K562 (cell line): ENCODE measurements at regions not wholly inside any gene's neighbourhood (a gene's known extent, or its start where the extent isn't known, plus 50 kb on each side); places are given as distances from the start of the nearest gene placed in this dataset.

Experiments used
- ATAC-seq: fragments of 200-7000 bp; cut with Tn5 transposase; 3 replicates; pipeline ENCODE4 v1.9.1; 2020; ENCODE audit warnings: moderate library complexity
- BruUV-seq: library from RNA; stranded (reverse); fragments of 400-500 nt; replicated peaks from 2 replicates; lab custom pipeline; 2021; lab: Mats Ljungman, UMichigan
- CTCF ChIA-PET: fragments of 300-600 bp; formaldehyde crosslinking; extraction: SDS; loops from one replicate; lab custom pipeline; 2021; ENCODE audit warnings: low intra/inter-chr PET ratio; lab: Yijun Ruan, JAX
- POLR2A ChIA-PET: fragments of 300-600, 350-650 bp; sonication (Branson Sonifier 250); formaldehyde crosslinking; extraction: SDS; loops from one replicate; lab custom pipeline; 2021; ENCODE audit warnings: antibody characterized with exemption, inconsistent platforms; lab: Yijun Ruan, JAX
- DNase-seq, 4 experiments: peaks; one replicate each; pipeline versions ENCODE4 v3.0.0 to v3.0.0-alpha.2; 2011 to 2018; ENCODE audit warnings: low spot score in 3 of 4, mixed read lengths in 3 of 4; ENCODE audit errors: extremely low read depth in 1 of 4
- FAIRE-seq: peaks from 2 replicates; lab custom pipeline; 2011; peaks lifted over from hg19 to GRCh38; lab: Jason Lieb, UNC
- H2AFZ ChIP-seq: 2 replicates; pipeline ENCODE4 v1.6.0; 2011; ENCODE audit warnings: low read depth, low read length, control low read depth, inconsistent platforms
- H3K27ac ChIP-seq: fragments of 200-600 bp; 3 replicates; pipeline ENCODE4 v1.8.0; 2011; ENCODE audit warnings: low read depth, mild to moderate bottlenecking, control low read depth, inconsistent platforms, low read length, moderate library complexity, mixed read lengths; ENCODE audit errors: extremely low read depth
- H3K27me3 ChIP-seq, 2 experiments: fragments of 300-600 bp in 1 of 2; 2 replicates in 1 of 2; 3 replicates in 1 of 2; pipeline versions ENCODE4 v1.6.0 to v1.8.0; 2011; ENCODE audit warnings: inconsistent platforms in 2 of 2, low read length in 2 of 2, mild to moderate bottlenecking in 1 of 2, mixed read lengths in 1 of 2, moderate library complexity in 1 of 2; ENCODE audit not compliant: control insufficient read depth in 2 of 2, insufficient read depth in 2 of 2
- H3K36me3 ChIP-seq: fragments of 300-600 bp; 3 replicates; pipeline ENCODE4 v1.8.0; 2011; ENCODE audit warnings: mild to moderate bottlenecking, low read length, inconsistent platforms; ENCODE audit not compliant: control insufficient read depth, insufficient read depth
- H3K4me1 ChIP-seq, 2 experiments: fragments of 200-600 bp in 1 of 2; replicated peaks in 1 of 2; 2 replicates in 1 of 2; 3 replicates in 1 of 2; pipeline versions ENCODE4 v1.5.1 to v1.8.0; 2011; ENCODE audit warnings: inconsistent platforms in 2 of 2, low read length in 2 of 2, mild to moderate bottlenecking in 1 of 2, mixed read lengths in 1 of 2, moderate library complexity in 1 of 2; ENCODE audit not compliant: control insufficient read depth in 2 of 2, insufficient read depth in 2 of 2
- H3K4me2 ChIP-seq: 2 replicates; pipeline ENCODE4 v1.6.1; 2011; ENCODE audit warnings: low read length, control low read depth, inconsistent platforms, mixed read lengths; ENCODE audit not compliant: insufficient read depth
- H3K4me3 ChIP-seq: fragments of 200-600 bp; sonication (generic), shearing (Covaris generic); 2 replicates; pipeline ENCODE4 v1.5.1; 2016; ENCODE audit warnings: control low read depth, inconsistent platforms
- H3K79me2 ChIP-seq: fragments of 200-600 bp; 3 replicates; pipeline ENCODE4 v1.8.0; 2011; ENCODE audit warnings: low read length, inconsistent platforms; ENCODE audit not compliant: control insufficient read depth, insufficient read depth
- H3K9ac ChIP-seq, 2 experiments: 2 replicates each; pipeline versions ENCODE4 v1.6.0 to v1.6.1; 2011; ENCODE audit warnings: low read depth in 2 of 2, low read length in 2 of 2, control low read depth in 1 of 2, inconsistent platforms in 1 of 2, mild to moderate bottlenecking in 1 of 2, mixed read lengths in 1 of 2; ENCODE audit not compliant: insufficient read depth in 1 of 2
- H3K9me1 ChIP-seq: one replicate; pipeline ENCODE4 v1.6.0; 2011; ENCODE audit warnings: inconsistent platforms, mild to moderate bottlenecking, low read length, moderate library complexity; ENCODE audit not compliant: control insufficient read depth, insufficient read depth
- H3K9me3 ChIP-seq: replicated peaks from 2 replicates; pipeline ENCODE4 v1.5.1; 2011; ENCODE audit warnings: low read depth, low read length, inconsistent platforms; ENCODE audit not compliant: control insufficient read depth, insufficient read depth
- H4K20me1 ChIP-seq: replicated peaks from 2 replicates; pipeline ENCODE4 v1.6.1; 2011; ENCODE audit warnings: low read length, inconsistent platforms, mixed read lengths; ENCODE audit not compliant: control insufficient read depth, insufficient read depth
- ARID1B ChIP-seq: fragments of 450-650 bp; IDR thresholded peaks from 2 replicates; pipeline ENCODE4 v1.6.1; 2016; ENCODE audit warnings: antibody characterized with exemption, mild to moderate bottlenecking, inconsistent platforms
- CCNT2 ChIP-seq: IDR thresholded peaks from 2 replicates; pipeline ENCODE4 v1.6.1; 2011; ENCODE audit warnings: borderline replicate concordance, low read depth, mild to moderate bottlenecking, moderate library complexity, mixed read lengths, low read length; ENCODE audit not compliant: insufficient read length; ENCODE audit errors: extremely low read depth
- GATA2 ChIP-seq: sonication (generic); formaldehyde crosslinking; IDR thresholded peaks from 2 replicates; pipeline ENCODE4 v1.4.0; 2020; ENCODE audit warnings: mild to moderate bottlenecking, missing genetic modification reagents
- HDAC6 ChIP-seq: IDR thresholded peaks from 2 replicates; pipeline ENCODE4 v1.6.1; 2012; ENCODE audit warnings: low read depth, mild to moderate bottlenecking, control low read depth, inconsistent platforms, low read length, moderate library complexity
- ID3 ChIP-seq, 2 experiments: fragments of 250-450 bp in 1 of 2; fragments of 450-650 bp in 1 of 2; sonication (Bioruptor Pico) in 1 of 2; IDR thresholded peaks; 2 replicates each; pipeline versions ENCODE4 v1.6.1 to v1.8.0; 2016 to 2021; ENCODE audit warnings: mild to moderate bottlenecking in 2 of 2, moderate library complexity in 2 of 2, missing compliant biosample characterization in 1 of 2, missing genetic modification characterization in 1 of 2
- KDM5B ChIP-seq: fragments of 200-600 bp; sonication (generic); IDR thresholded peaks from 2 replicates; pipeline ENCODE4 v1.6.1; 2012; ENCODE audit warnings: low read depth, mild to moderate bottlenecking, moderate library complexity, low read length, control low read depth, inconsistent platforms; ENCODE audit not compliant: insufficient replicate concordance
- KLF13 ChIP-seq: fragments of 450-650 bp; IDR thresholded peaks from 2 replicates; pipeline ENCODE4 v1.6.1; 2016; ENCODE audit warnings: missing genetic modification characterization, low read depth, mild to moderate bottlenecking, missing compliant biosample characterization, moderate library complexity, borderline replicate concordance
- NR2F6 ChIP-seq: fragments of 450-650 bp; formaldehyde crosslinking; IDR thresholded peaks from 2 replicates; pipeline ENCODE4 v1.4.0; 2020; ENCODE audit warnings: mild to moderate bottlenecking
- PKNOX1 ChIP-seq: fragments of 450-650 bp; IDR thresholded peaks from 2 replicates; pipeline ENCODE4 v1.6.1; 2016
- POLR3G ChIP-seq: IDR thresholded peaks from 2 replicates; pipeline ENCODE4 v1.6.1; 2011; ENCODE audit not compliant: insufficient read length, insufficient replicate concordance; ENCODE audit errors: extremely low read depth
- RNF2 ChIP-seq: sonication (generic); IDR thresholded peaks from 2 replicates; pipeline ENCODE4 v1.6.1; 2016
- WGBS: fragments of 100-300 bp; shearing (Covaris generic); methylation state at CpG from one replicate; pipeline ENCODE4 v1.1.6; 2016; ENCODE audit warnings: low coverage, mixed read lengths; ENCODE audit not compliant: insufficient coverage; ENCODE audit errors: missing lambda C conversion rate; 5-methylcytosine and 5-hydroxymethylcytosine counted together
- in situ Hi-C: fragments of 300-500 bp; cut with MboI; formaldehyde crosslinking; loops from 4 replicates; pipeline ENCODE4 v1.15.0; 2018; ENCODE audit warnings: inconsistent platforms, mixed read lengths
- intact Hi-C: fragments of 100-400 bp; cut with micrococcal nuclease; formaldehyde crosslinking; loops from 2 replicates; pipeline ENCODE4 v1.14.2; 2022

- H3K36me3 ChIP-seq: no peaks in the 10 kb centered on the region
- no peaks in the 10 kb centered on the region for H3K4me1 ChIP-seq
- no peaks in the 10 kb centered on the region for H3K27me3 ChIP-seq
- intact Hi-C loops (no loop called here), in situ Hi-C loops (no loop called here)
- ChIA-PET CTCF (no interaction called here), POLR2A (no interaction called here)
- H2AFZ ChIP-seq: no peak overlapping the region
- no peak overlapping the region for H3K27ac ChIP-seq
- no peaks in the 10 kb centered on the region for H3K9me3 ChIP-seq
- no peaks in the 10 kb centered on the region for H3K9me1 ChIP-seq
- no peak for TF ChIP-seq CCNT2
- TF ChIP-seq RNF2: no peak
- no peak for TF ChIP-seq GATA2 (CRISPR knock-in tag)
- TF ChIP-seq HDAC6: no peak
- no peak for TF ChIP-seq KDM5B
- TF ChIP-seq PKNOX1: no peak
- TF ChIP-seq ARID1B: no peak
- no peak for TF ChIP-seq KLF13 (tag)
- TF ChIP-seq ID3 (CRISPR knock-in tag; IDR thresholded peaks at IDR 0.05): no peak
- TF ChIP-seq ID3 (tag; IDR thresholded peaks at IDR 0.05): no peak
- TF ChIP-seq NR2F6 (CRISPR knock-in tag): no peak
- TF ChIP-seq POLR3G: no peak
- H3K4me2 ChIP-seq: no peak overlapping the region
- WGBS: 4% methylated on average over 6 of the region's 7 CpGs
- no peaks in the 10 kb centered on the region for H4K20me1 ChIP-seq
- DNase-seq (no peak), ATAC-seq (no peak), FAIRE-seq (no peak)
- BruUV-seq: no TSS peak
- H3K79me2 ChIP-seq: no peaks in the 10 kb centered on the region
- H3K4me3 ChIP-seq: no peak overlapping the region
- no peak overlapping the region for H3K9ac ChIP-seq
These were observed 334.3 kb upstream of the FBXO33 start for GRCh38 chr14:39766397-39767000.
